ENCODE measurements at regions not wholly inside any gene's neighbourhood (a gene's known extent, or its start where the extent isn't known, plus 50 kb on each side); places are given as distances from the start of the nearest gene placed in this dataset.
"Not testable (repeated sequence)": the region's sequence is repeated elsewhere in the genome, so short reads cannot be mapped to it uniquely, and the experiment has no call there.

DNA sequence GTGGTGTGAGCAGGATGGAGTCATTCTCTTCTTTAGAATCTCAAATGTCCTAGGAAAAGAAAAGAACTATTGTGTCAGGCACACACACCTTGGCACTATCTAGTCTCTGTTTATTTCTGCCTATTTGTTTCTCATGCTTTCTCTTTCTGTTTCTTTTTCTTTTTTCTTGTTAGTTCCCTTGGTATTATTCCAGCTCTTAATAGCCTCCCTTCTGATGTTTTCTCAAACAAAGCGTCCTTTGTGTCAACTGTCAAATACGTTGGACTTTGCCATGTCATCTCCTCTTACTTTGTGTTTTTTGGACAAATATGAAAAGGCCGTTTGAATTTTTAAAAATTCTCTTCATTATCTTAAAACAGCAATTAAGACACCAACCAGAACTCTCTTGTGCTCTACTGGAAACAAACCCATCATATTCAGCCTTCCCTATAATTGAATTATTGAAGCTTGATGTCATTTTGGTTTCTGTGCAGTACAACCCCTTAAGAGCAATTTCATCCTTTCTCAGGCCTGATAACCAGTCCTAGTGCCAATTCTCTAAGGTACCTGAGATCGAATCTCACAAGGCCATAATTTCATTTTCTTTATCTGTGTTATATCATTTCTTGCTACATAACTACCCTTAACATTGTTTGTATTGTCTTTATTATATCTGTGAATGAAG lies 497.8 kb upstream of the NRP1 start:
- H3K4me1 ChIP-seq = no peaks in the 10 kb centered on the region
- H3K9me3 ChIP-seq = no peaks in the 10 kb centered on the region
- no peak for DNase-seq
- H3K27me3 ChIP-seq = no peaks in the 10 kb centered on the region
- H3K27ac ChIP-seq = no peak overlapping the region
- H3K36me3 ChIP-seq = no peaks in the 10 kb centered on the region
- no peak overlapping the region for H3K4me3 ChIP-seq
- TF ChIP-seq, protein P1, sequence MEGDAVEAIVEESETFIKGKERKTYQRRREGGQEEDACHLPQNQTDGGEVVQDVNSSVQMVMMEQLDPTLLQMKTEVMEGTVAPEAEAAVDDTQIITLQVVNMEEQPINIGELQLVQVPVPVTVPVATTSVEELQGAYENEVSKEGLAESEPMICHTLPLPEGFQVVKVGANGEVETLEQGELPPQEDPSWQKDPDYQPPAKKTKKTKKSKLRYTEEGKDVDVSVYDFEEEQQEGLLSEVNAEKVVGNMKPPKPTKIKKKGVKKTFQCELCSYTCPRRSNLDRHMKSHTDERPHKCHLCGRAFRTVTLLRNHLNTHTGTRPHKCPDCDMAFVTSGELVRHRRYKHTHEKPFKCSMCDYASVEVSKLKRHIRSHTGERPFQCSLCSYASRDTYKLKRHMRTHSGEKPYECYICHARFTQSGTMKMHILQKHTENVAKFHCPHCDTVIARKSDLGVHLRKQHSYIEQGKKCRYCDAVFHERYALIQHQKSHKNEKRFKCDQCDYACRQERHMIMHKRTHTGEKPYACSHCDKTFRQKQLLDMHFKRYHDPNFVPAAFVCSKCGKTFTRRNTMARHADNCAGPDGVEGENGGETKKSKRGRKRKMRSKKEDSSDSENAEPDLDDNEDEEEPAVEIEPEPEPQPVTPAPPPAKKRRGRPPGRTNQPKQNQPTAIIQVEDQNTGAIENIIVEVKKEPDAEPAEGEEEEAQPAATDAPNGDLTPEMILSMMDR (IDR thresholded peaks at IDR 0.05) = no peak
- no peak for TF ChIP-seq POLR2A (IDR thresholded peaks at IDR 0.05)

DNA sequence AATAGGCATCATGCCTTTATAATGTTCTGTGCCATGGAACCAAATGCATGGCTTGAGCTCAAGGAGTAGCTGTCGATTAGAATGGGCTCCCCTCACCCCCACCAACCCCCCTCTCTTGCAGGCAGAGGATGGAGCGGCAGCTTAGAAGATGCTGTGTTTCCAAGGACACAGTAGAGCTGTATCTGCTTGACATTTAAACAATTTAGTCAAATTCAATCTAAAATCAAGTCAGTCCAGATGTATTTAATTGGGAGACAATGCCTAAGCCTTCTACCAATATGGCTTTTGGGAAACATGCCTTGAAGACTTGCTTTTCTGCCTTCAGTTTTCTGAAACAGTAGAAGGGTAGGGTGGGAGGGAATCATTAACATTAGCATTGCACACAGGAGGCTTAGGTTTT lies 497.1 kb upstream of the NRP1 start:
- DNase-seq = no peak
- Histone ChIP-seq H3K4me1 (no peaks in the 10 kb centered on the region), H3K27ac (no peak overlapping the region), H3K36me3 (no peaks in the 10 kb centered on the region), H3K27me3 (no peaks in the 10 kb centered on the region), H3K9me3 (no peaks in the 10 kb centered on the region), H3K4me3 (no peak overlapping the region)
- no peak for TF ChIP-seq POLR2A (IDR thresholded peaks at IDR 0.05)
- TF ChIP-seq, protein P1 (IDR thresholded peaks at IDR 0.05) = no peak

DNA sequence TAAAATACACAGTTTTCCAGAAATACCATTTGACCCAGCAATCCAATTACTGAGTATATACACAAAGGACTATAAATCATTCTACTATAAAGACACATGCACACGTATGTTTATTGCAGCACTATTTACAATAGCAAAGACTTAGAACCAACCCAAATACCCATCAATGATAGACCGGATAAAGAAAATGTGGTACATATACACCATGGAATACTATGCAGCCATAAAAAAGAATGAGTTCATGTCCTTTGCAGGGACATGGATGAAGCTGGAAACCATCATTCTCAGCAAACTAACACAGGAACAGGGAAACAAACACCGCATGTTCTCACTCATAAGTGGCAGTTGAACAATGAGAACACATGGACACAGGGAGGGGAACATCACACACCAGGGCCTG lies 495.4 kb upstream of the NRP1 start:
- H3K4me1 ChIP-seq, H3K4me3 ChIP-seq, H3K27ac ChIP-seq, H3K27me3 ChIP-seq, H3K36me3 ChIP-seq, H3K9me3 ChIP-seq, DNase-seq: not testable (repeated sequence)

DNA sequence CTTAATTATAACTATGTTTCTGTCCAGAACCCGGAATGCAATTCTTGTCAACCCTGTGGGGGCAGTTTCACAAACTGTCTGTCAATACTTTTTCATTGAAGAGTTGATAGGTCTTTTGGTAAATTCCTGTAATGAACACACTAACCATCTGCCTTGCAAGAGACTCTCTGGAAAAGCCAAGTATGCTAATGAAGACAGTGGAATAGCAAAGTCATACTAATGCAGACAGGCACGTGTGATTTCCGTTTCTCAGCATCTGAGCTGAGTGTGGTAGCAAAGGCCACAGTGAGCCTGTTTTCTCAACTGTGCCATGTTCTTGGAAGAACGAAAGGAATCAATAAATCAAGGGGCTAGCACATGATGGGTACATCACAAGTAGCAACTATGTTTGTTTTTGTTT lies 494.1 kb upstream of the NRP1 start:
- H3K27ac ChIP-seq = no peak overlapping the region
- no peak overlapping the region for H3K4me3 ChIP-seq
- no peaks in the 10 kb centered on the region for H3K4me1 ChIP-seq
- no peaks in the 10 kb centered on the region for H3K36me3 ChIP-seq
- TF ChIP-seq POLR2A (IDR thresholded peaks at IDR 0.05) = no peak
- TF ChIP-seq, protein P1 (IDR thresholded peaks at IDR 0.05) = no peak
- DNase-seq = no peak
- no peaks in the 10 kb centered on the region for H3K27me3 ChIP-seq
- no peaks in the 10 kb centered on the region for H3K9me3 ChIP-seq

DNA sequence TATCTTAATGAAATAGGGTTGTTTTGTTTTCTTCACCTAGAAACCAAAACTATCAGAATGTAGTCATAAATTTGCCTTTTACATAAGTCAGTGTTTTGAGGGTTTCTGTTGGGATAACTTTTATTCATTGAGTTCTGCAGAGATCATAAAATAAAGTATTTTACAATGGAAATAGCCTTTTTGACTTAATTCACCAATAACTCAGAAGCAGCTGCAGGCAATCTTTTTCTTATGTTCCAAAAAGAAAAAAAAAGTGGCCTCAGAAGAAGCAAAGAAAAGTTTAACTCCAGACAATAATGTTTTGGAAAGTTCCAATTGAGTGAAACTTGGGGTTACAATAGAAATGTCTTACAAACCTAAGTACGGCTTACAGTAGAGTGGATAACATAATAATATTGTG lies 491.7 kb upstream of the NRP1 start:
- Histone ChIP-seq H3K4me3 (no peak overlapping the region), H3K4me1 (no peaks in the 10 kb centered on the region), H3K9me3 (no peaks in the 10 kb centered on the region), H3K36me3 (no peaks in the 10 kb centered on the region), H3K27me3 (no peaks in the 10 kb centered on the region), H3K27ac (no peak overlapping the region)
- TF ChIP-seq POLR2A (IDR thresholded peaks at IDR 0.05) = no peak
- TF ChIP-seq, protein P1 (IDR thresholded peaks at IDR 0.05) = no peak
- no peak for DNase-seq

DNA sequence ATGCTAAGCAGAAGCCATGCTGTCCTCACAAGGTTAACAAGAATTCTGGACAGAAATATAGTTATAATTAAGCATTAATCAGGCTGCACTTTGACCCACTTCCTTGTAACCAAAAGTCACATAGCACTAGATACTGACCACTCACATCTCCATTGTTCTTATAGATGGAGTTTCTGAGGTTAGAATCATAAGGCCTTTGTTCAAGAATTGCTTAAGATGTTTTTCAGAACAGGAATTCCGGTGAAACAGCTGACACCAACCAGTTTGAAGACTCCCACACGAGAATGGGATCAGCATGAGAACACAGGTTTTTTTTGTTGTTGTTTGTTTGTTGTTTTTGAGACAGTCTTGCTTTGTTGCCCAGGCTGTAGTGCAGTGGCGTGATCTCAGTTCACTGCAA lies 488.3 kb upstream of the NRP1 start:
- no peaks in the 10 kb centered on the region for H3K27me3 ChIP-seq
- DNase-seq = no peak
- H3K4me1 ChIP-seq = no peaks in the 10 kb centered on the region
- TF ChIP-seq, protein P1 (IDR thresholded peaks at IDR 0.05) = no peak
- no peak for TF ChIP-seq POLR2A (IDR thresholded peaks at IDR 0.05)
- H3K36me3 ChIP-seq = no peaks in the 10 kb centered on the region
- H3K27ac ChIP-seq = no peak overlapping the region
- H3K4me3 ChIP-seq = no peak overlapping the region
- H3K9me3 ChIP-seq = no peaks in the 10 kb centered on the region
